C4-2B (cell line): ENCODE measurements at regions not wholly inside any gene's neighbourhood (a gene's known extent, or its start where the extent isn't known, plus 50 kb on each side); places are given as distances from the start of the nearest gene placed in this dataset.

Source experiments
- ZFX ChIP-seq: fragments of 450-650 bp; IDR thresholded peaks from 2 replicates; pipeline ENCODE4 v1.6.1; 2017
- TF ChIP-seq, protein P1 (sequence below): fragments of 450-650 bp; conservative IDR thresholded peaks from 2 replicates; pipeline ENCODE4 v1.5.1; 2017; ENCODE audit warnings: mild to moderate bottlenecking

DNA sequence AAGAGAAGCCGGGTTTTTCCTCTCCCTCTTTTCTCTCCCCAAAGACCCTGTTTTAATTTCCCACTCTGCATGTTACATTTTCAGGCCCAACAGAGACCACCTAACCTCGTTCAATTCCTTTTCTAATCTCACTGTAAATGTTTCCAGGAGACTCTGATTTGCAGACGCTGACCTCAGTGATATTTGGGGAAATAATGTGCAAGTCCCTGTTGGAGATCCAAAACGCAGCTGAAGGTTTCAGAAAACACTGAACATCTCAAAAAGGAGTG lies 386.6 kb downstream of the NPIPA8 start:
- TF ChIP-seq, protein P1, sequence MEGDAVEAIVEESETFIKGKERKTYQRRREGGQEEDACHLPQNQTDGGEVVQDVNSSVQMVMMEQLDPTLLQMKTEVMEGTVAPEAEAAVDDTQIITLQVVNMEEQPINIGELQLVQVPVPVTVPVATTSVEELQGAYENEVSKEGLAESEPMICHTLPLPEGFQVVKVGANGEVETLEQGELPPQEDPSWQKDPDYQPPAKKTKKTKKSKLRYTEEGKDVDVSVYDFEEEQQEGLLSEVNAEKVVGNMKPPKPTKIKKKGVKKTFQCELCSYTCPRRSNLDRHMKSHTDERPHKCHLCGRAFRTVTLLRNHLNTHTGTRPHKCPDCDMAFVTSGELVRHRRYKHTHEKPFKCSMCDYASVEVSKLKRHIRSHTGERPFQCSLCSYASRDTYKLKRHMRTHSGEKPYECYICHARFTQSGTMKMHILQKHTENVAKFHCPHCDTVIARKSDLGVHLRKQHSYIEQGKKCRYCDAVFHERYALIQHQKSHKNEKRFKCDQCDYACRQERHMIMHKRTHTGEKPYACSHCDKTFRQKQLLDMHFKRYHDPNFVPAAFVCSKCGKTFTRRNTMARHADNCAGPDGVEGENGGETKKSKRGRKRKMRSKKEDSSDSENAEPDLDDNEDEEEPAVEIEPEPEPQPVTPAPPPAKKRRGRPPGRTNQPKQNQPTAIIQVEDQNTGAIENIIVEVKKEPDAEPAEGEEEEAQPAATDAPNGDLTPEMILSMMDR = no peak
- no peak for TF ChIP-seq ZFX
